GM12872 (cell line): ENCODE measurements at regions not wholly inside any gene's neighbourhood (a gene's known extent, or its start where the extent isn't known, plus 50 kb on each side); places are given as distances from the start of the nearest gene placed in this dataset.

Experiments used
- CTCF ChIP-seq: IDR thresholded peaks from 3 replicates; pipeline ENCODE4 v1.5.1; 2011; ENCODE audit warnings: low read depth, mild to moderate bottlenecking, low read length, moderate library complexity; ENCODE audit not compliant: insufficient read depth

DNA sequence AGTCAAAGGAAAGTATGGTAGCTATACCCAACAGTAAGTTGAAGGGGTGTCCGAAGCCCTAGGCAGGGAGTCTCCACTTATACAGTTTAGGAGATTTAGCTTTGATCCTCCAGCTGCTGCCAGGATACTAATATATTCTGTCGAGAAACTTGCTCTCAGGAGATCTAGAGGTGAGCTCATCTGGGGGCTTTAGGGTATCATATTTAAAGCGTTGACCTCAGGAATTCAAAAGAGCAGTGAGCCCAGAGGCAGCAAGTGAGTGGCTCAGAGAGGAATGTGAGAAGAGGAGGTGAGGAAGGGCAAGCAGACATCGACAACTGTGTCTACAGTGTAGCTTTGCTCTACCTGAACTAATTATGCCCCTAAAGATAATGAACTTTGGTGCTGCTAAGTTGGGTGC is 245.1 kb upstream of the LRTM1 start:
- TF ChIP-seq CTCF, result no peak

DNA sequence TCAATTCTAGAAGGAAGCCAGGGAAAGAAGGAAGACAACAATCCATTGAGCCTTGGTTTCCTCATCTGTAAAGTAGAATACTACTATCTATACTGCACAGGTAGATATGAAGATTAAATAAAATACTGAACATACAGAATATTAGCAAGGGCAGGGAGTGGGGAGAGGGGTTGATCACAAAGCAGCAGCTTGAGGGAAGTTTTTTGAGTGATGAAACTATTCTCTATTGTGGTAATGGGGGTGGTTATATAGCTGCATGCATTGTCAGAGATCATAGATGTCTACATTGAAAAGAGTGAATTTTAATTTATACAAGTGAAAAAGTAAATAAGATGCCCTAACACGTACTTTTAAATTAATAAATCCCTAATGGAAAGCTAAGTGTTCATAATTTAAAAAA is 242.6 kb upstream of the LRTM1 start:
- TF ChIP-seq CTCF, result no peak

DNA sequence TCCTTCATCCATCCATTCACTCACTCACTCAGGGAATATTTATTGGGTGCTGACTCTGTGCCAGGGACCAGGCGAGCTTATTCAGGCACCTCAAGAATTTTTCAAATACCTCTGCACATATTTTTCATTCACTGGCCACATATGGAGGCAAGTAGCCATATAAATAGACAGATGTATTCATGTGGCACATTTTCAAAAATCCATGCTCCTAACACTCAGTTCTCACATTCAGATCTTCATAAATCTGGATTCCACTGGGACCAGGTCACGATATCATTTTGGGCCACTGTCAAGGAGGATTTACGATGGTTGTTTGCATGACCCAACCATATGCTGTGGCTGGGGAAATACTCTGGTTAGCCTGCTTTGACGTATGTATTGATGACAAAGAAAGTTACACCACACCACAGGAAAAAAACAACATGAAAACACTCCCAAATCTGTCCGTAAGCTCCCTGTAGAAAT is 241.8 kb upstream of the LRTM1 start:
- TF ChIP-seq CTCF, result no peak

DNA sequence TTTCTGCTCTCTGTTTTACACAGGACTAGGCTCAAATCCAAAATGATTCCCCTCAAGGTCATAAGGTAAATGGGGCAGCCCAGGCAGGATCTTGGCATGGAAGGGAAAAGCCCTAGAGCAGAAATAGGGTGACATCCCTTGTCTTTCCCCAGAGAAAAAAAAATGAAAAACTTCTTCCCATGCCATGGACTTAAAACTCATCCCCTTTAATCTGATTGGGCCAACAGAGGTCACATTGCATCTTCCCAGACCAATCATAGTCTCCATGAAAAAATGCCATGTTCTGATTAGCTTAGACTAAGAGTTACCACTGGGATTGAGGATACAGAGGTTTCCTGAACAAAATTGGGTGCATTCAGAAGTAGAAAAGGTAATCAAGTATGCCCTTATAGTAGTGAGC is 241.3 kb upstream of the LRTM1 start:
- no peak for TF ChIP-seq CTCF

DNA sequence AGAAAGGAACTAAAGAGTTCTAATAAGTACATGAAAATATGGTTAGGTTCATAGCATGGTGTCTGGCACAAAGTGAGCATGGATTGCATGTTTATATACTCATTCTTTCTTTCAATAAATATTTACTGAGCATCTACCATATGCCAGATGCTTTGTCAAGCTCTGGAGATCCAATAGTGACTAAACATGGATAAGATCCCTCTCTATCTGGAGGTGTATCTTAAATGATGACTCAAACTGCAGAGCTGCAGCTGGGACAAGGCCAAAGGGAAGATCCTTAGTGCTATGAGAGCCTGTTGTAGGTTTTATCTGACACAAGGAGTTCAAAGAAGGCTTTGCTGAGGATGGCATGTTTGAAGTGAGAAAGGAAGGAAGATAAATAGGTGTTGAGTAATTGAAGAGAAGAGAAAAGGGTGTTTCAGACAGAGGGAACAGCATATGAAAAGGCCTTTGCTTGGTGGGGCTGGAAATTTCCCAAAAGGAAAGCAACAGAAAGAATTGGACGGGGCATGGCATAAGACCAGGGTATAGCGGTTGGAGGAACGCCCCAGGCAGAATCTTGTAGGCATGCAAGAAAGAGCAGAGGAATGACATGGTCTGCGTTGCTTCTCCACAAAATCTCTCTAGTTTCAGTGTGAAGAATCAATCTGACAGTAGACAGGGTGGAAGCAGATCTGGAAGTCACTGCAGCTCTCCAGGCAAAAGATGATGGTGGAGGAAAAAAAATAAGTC is 239.9 kb upstream of the LRTM1 start:
- TF ChIP-seq CTCF, result no peak

DNA sequence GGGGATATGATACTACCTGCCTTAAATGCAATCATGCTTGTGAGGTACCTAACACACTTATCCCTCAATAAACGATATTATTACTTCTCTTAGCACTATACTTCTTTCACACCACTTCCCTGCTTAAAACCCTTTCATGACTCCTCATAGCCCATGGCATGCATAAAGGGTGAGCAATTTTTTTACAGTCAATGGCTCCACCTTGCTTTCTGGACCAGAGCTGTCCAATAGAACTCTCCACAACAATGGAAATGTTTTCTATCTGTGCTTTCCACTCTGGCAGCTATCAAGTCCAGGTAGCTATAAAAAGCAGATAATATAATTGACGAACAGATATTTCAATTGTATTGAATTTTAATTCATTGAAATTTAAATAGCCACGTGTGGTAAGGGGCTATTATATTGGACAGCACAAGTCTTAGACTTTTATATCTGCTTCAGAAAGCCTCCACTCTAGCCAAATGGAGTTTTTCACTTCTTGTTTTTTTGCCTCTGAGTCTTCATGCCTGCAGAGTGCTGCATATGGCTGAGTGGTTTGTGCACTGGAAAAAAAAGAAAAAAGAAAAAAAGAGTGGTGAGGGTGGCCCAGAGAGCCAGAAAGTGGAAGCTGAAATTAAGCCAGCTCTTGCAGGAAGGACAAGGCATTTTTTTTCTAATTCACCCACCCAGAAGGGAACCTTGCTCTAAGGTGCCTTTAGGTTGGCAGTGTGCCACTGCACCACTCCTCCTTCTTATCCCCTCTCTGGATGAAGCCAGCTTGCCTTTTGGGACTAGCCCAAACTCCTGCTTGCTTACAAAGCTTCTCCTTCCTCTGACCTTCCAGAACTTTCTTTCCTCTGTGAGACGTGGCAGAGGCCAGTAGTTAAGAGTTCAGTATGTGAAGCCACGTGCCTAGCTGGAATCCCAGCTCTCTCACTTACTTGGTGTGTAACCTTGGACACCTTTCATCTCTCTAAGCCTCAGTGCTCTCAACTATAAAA is 239.0 kb upstream of the LRTM1 start:
- no peak for TF ChIP-seq CTCF

DNA sequence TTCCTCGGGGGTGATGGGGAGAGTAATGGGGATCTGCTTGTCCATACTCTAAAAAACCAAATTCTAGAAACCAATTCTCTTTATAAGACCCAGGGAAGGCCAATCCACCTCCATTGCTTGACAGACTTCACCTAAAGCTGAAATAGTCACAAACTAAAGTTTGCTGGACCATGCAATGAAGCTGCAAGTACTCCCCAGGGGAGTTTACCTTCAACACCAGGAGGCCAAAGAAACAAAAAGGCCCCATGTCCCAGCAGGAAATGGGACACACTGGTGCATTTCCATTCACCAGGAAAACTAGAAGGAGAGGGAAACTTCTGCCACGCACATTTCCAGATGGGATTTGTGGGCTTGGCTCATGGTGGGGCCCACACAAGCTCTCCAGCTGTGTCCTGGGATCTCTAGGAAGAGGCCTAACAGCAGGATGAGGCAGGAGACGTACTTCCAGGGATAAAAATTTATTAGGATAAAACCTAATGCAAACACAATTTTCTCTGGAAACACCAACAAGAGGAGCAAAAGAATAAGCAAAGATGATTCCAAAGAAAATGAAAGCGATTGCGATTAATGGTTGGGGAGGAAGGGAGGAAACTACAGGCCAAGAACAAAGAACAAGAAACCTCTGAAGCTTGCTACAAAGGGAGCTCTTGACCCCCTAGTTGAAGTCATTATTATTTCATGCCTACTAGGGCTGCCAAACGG is 238.0 kb upstream of the LRTM1 start:
- no peak for TF ChIP-seq CTCF
